Loucy (cell line): ENCODE measurements at regions not wholly inside any gene's neighbourhood (a gene's known extent, or its start where the extent isn't known, plus 50 kb on each side); places are given as distances from the start of the nearest gene placed in this dataset.

ENCODE experiments used
- H2AFZ ChIP-seq: fragments of 200-600 bp; sonication (generic); 2 replicates; pipeline ENCODE4 v1.6.0; 2016; ENCODE audit warnings: antibody characterized with exemption, mild to moderate bottlenecking, low read length, moderate library complexity
- H3F3A ChIP-seq: fragments of 200-600 bp; 2 replicates; pipeline ENCODE4 v1.6.0; 2016; ENCODE audit warnings: antibody characterized with exemption, low read depth, mild to moderate bottlenecking
- H3K27me3 ChIP-seq: fragments of 200-600 bp; sonication (generic); 2 replicates; pipeline ENCODE4 v1.6.1; 2014; ENCODE audit warnings: low read length, mild to moderate bottlenecking; ENCODE audit not compliant: insufficient read depth, poor library complexity, severe bottlenecking
- H3K36me3 ChIP-seq: fragments of 200-600 bp; sonication (generic); 2 replicates; pipeline ENCODE4 v1.6.1; 2016; ENCODE audit warnings: low read length; ENCODE audit not compliant: insufficient read depth
- H3K4me1 ChIP-seq: fragments of 200-600 bp; sonication (generic); 2 replicates; pipeline ENCODE4 v1.5.1; 2014; ENCODE audit warnings: low read length, mild to moderate bottlenecking; ENCODE audit not compliant: insufficient read depth, poor library complexity, severe bottlenecking
- H3K4me2 ChIP-seq: fragments of 200-600 bp; sonication (generic); 2 replicates; pipeline ENCODE4 v1.6.0; 2014; ENCODE audit warnings: antibody characterized with exemption, low read length, low read depth, mild to moderate bottlenecking; ENCODE audit not compliant: poor library complexity, severe bottlenecking
- H3K4me3 ChIP-seq: fragments of 200-600 bp; sonication (generic); 2 replicates; pipeline ENCODE4 v1.5.1; 2014; ENCODE audit warnings: low read length, mild to moderate bottlenecking, mixed read lengths; ENCODE audit not compliant: poor library complexity, severe bottlenecking
- H3K79me2 ChIP-seq: fragments of 200-600 bp; sonication (generic); 2 replicates; pipeline ENCODE4 v1.6.1; 2014; ENCODE audit warnings: low read length; ENCODE audit not compliant: insufficient read depth
- H3K9ac ChIP-seq: fragments of 200-600 bp; sonication (generic); 2 replicates; pipeline ENCODE4 v1.6.0; 2014; ENCODE audit warnings: mild to moderate bottlenecking, low read depth, low read length, moderate library complexity; ENCODE audit not compliant: poor library complexity, severe bottlenecking
- H3K9me2 ChIP-seq: fragments of 200-600 bp; sonication (generic); replicated peaks from 2 replicates; pipeline ENCODE4 v1.6.1; 2016; ENCODE audit warnings: low read depth, low read length, mixed read lengths
- H3K9me3 ChIP-seq: fragments of 200-600 bp; sonication (generic); 2 replicates; pipeline ENCODE4 v1.6.1; 2014; ENCODE audit warnings: mild to moderate bottlenecking, antibody characterized with exemption, low read length, low read depth; ENCODE audit not compliant: insufficient read depth
- H4K20me1 ChIP-seq: fragments of 200-600 bp; sonication (generic); 2 replicates; pipeline ENCODE4 v1.6.0; 2014; ENCODE audit warnings: antibody characterized with exemption, low read length, mild to moderate bottlenecking; ENCODE audit not compliant: insufficient read depth, poor library complexity, severe bottlenecking
- EZH2phosphoT487 ChIP-seq: fragments of 200-600 bp; IDR thresholded peaks from 2 replicates; pipeline ENCODE4 v1.6.1; 2018; ENCODE audit warnings: antibody characterized with exemption, mild to moderate bottlenecking, moderate library complexity, borderline replicate concordance
- TF ChIP-seq, protein P1 (sequence below): fragments of 200-600 bp; sonication (generic); conservative IDR thresholded peaks from 2 replicates; pipeline ENCODE4 v1.5.1; 2014; ENCODE audit warnings: mild to moderate bottlenecking, antibody characterized with exemption, low read length

GRCh38 chr2:151176661-151177060, 85.0 kb downstream of the RBM43 start:
- H3K4me1 ChIP-seq = peaks cover 22% of the 10 kb centered on the region
- H3K27me3 ChIP-seq = no peaks in the 10 kb centered on the region
- TF ChIP-seq, protein P1, sequence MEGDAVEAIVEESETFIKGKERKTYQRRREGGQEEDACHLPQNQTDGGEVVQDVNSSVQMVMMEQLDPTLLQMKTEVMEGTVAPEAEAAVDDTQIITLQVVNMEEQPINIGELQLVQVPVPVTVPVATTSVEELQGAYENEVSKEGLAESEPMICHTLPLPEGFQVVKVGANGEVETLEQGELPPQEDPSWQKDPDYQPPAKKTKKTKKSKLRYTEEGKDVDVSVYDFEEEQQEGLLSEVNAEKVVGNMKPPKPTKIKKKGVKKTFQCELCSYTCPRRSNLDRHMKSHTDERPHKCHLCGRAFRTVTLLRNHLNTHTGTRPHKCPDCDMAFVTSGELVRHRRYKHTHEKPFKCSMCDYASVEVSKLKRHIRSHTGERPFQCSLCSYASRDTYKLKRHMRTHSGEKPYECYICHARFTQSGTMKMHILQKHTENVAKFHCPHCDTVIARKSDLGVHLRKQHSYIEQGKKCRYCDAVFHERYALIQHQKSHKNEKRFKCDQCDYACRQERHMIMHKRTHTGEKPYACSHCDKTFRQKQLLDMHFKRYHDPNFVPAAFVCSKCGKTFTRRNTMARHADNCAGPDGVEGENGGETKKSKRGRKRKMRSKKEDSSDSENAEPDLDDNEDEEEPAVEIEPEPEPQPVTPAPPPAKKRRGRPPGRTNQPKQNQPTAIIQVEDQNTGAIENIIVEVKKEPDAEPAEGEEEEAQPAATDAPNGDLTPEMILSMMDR = peak; percentile 68
- TF ChIP-seq EZH2phosphoT487 = no peak

DNA sequence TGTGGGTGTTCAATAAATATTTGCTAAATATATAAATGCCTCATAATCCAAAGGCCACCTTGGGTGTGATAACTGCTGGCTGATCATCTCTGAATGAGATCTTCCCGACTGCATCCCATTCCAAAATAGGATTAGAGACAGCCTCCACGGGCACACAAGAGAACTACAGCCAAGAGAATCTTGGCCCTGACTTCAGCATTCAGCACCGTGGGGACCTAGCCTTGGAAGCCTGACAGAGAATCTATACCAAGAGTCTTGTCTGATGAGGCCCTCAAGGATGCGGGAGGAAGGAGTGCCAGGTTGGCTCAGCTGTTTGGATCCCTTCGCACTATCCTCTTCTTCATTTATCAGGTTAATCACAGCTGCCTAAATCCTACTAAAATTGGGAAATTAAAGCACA, 85.8 kb downstream of the RBM43 start:
- no peak overlapping the region for H2AFZ ChIP-seq

More at GRCh38 chr2:151176661-151177060, 85.0 kb downstream of the RBM43 start:
- no peak overlapping the region for H3K9ac ChIP-seq
- no peaks in the 10 kb centered on the region for H3K79me2 ChIP-seq
- H3K9me3 ChIP-seq = no peaks in the 10 kb centered on the region
- no peak overlapping the region for H3K4me3 ChIP-seq
- H3K9me2 ChIP-seq = no peaks in the 10 kb centered on the region
- H3K36me3 ChIP-seq = no peaks in the 10 kb centered on the region
- no peak overlapping the region for H3K4me2 ChIP-seq
- no peaks in the 10 kb centered on the region for H4K20me1 ChIP-seq
- H2AFZ ChIP-seq = peak overlapping the region; percentile 59
- H3F3A ChIP-seq = no peaks in the 10 kb centered on the region

DNA sequence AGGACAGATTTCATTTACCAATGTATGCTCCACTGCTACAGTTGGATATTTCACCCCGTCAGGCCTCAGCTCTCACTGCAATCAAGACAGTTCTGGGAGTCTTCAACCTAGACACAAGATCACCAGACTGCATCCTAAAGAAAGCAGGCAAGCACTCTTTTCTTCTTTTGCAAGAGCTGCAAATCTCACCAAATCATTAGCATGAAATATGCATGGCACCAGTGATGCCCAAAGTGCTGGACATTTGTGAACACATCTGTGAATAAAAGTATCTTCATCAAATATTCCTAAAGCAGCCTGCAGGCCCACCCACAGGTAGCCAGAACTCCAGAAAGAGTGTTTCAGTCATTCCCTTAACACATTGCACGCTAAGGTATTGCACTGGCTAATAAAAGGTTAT, 87.5 kb downstream of the RBM43 start:
- Histone ChIP-seq H4K20me1 (no peaks in the 10 kb centered on the region), H2AFZ (no peak overlapping the region), H3K36me3 (no peaks in the 10 kb centered on the region), H3K4me2 (no peak overlapping the region), H3K9ac (no peak overlapping the region), H3K4me1 (peaks cover 9% of the 10 kb centered on the region), H3K9me2 (no peaks in the 10 kb centered on the region), H3F3A (no peaks in the 10 kb centered on the region), H3K9me3 (no peaks in the 10 kb centered on the region), H3K27me3 (no peaks in the 10 kb centered on the region), H3K79me2 (no peaks in the 10 kb centered on the region), H3K4me3 (no peak overlapping the region)
- TF ChIP-seq EZH2phosphoT487 = no peak
- TF ChIP-seq, protein P1 = no peak

More for the DNA sequence above, 85.8 kb downstream of the RBM43 start:
- H4K20me1 ChIP-seq = no peaks in the 10 kb centered on the region
- no peaks in the 10 kb centered on the region for H3K9me3 ChIP-seq
- H3K4me1 ChIP-seq = peaks cover 17% of the 10 kb centered on the region
- H3K9me2 ChIP-seq = no peaks in the 10 kb centered on the region
- TF ChIP-seq EZH2phosphoT487 = no peak
- TF ChIP-seq, protein P1 = no peak
- no peak overlapping the region for H3K4me3 ChIP-seq
- H3K36me3 ChIP-seq = no peaks in the 10 kb centered on the region
- no peak overlapping the region for H3K4me2 ChIP-seq
- no peaks in the 10 kb centered on the region for H3K27me3 ChIP-seq
- no peaks in the 10 kb centered on the region for H3K79me2 ChIP-seq
- H3K9ac ChIP-seq = no peak overlapping the region
- H3F3A ChIP-seq = no peaks in the 10 kb centered on the region
